Colonic mucosa (tissue), 4 donors: ENCODE measurements at regions not wholly inside any gene's neighbourhood (a gene's known extent, or its start where the extent isn't known, plus 50 kb on each side); places are given as distances from the start of the nearest gene placed in this dataset.

ENCODE experiments used
- DNase-seq: peaks from one replicate; pipeline ENCODE4 v3.0.0-alpha.2; 2020
- H3K27ac ChIP-seq: fragments of 200-600 bp; one replicate; pipeline ENCODE4 v1.8.0; 2021
- H3K27me3 ChIP-seq: fragments of 200-600 bp; one replicate; pipeline ENCODE4 v1.8.0; 2021
- H3K36me3 ChIP-seq: fragments of 200-600 bp; one replicate; pipeline ENCODE4 v1.8.0; 2021
- H3K4me1 ChIP-seq: fragments of 200-600 bp; one replicate; pipeline ENCODE4 v1.8.0; 2021; ENCODE audit warnings: mild to moderate bottlenecking
- H3K4me3 ChIP-seq: fragments of 200-600 bp; one replicate; pipeline ENCODE4 v1.8.0; 2021
- H3K9ac ChIP-seq, 2 donors: one replicate each; pipeline ENCODE4 v1.7.0; 2013; ENCODE audit warnings: control low read depth in 2 of 2, low read depth in 2 of 2, low read length in 2 of 2
- H3K9me3 ChIP-seq: fragments of 200-600 bp; one replicate; pipeline ENCODE4 v1.8.0; 2021
- CTCF ChIP-seq: fragments of 200-600 bp; IDR thresholded peaks from one replicate; pipeline ENCODE4 v1.8.0; 2022; ENCODE audit warnings: antibody characterized with exemption, mild to moderate bottlenecking
- intact Hi-C: fragments of 100-400 bp; cut with DNase I; formaldehyde crosslinking; loops from one replicate; pipeline ENCODE4 v1.14.1; 2022
- donor health status: healthy.
- donor health status: DM: no; HTN: no; CAD: no.
- donor health status: DM: no; HTN: no; CAD: no.

- H3K4me3 ChIP-seq = no peak overlapping the region
- peak overlapping the region in 1 of 2 donors; percentile 1 for H3K9ac ChIP-seq
- no peaks in the 10 kb centered on the region for H3K27me3 ChIP-seq
- no peak for DNase-seq
- no peak for TF ChIP-seq CTCF
- H3K9me3 ChIP-seq = no peaks in the 10 kb centered on the region
- no peak overlapping the region for H3K27ac ChIP-seq
- intact Hi-C loops = no loop called here
- H3K4me1 ChIP-seq = no peaks in the 10 kb centered on the region
- no peaks in the 10 kb centered on the region for H3K36me3 ChIP-seq
These were observed 53.6 kb upstream of the SSBP3 start for GRCh38 chr1:54459726-54460191.

GRCh38 chr1:54459140-54459539 lies 52.9 kb upstream of the SSBP3 start:
- no peak overlapping the region for H3K27ac ChIP-seq

GRCh38 chr1:54456921-54457529 lies 50.8 kb upstream of the SSBP3 start:
- TF ChIP-seq CTCF = no peak
- no peak for DNase-seq
- no peaks in the 10 kb centered on the region for H3K27me3 ChIP-seq
- no peak overlapping the region for H3K9ac ChIP-seq
- no peaks in the 10 kb centered on the region for H3K9me3 ChIP-seq
- no peaks in the 10 kb centered on the region for H3K36me3 ChIP-seq
- H3K4me3 ChIP-seq = no peak overlapping the region
- H3K27ac ChIP-seq = no peak overlapping the region
- intact Hi-C loops = no loop called here
- H3K4me1 ChIP-seq = no peaks in the 10 kb centered on the region

More at GRCh38 chr1:54459140-54459539, 52.9 kb upstream of the SSBP3 start:
- Histone ChIP-seq H3K9me3 (no peaks in the 10 kb centered on the region), H3K9ac (no peak overlapping the region), H3K36me3 (no peaks in the 10 kb centered on the region), H3K4me1 (no peaks in the 10 kb centered on the region), H3K27me3 (no peaks in the 10 kb centered on the region), H3K4me3 (no peak overlapping the region)
- no peak for DNase-seq
- intact Hi-C loops = no loop called here
- TF ChIP-seq CTCF = no peak

GRCh38 chr1:54456361-54456760 lies 50.2 kb upstream of the SSBP3 start:
- intact Hi-C loops = no loop called here

More at GRCh38 chr1:54456361-54456760, 50.2 kb upstream of the SSBP3 start:
- Histone ChIP-seq H3K9me3 (no peaks in the 10 kb centered on the region), H3K27me3 (no peaks in the 10 kb centered on the region), H3K4me1 (no peaks in the 10 kb centered on the region), H3K36me3 (no peaks in the 10 kb centered on the region), H3K4me3 (no peak overlapping the region), H3K27ac (no peak overlapping the region), H3K9ac (no peak overlapping the region)
- no peak for DNase-seq
- no peak for TF ChIP-seq CTCF
